ENCODE measurements at regions not wholly inside any gene's neighbourhood (a gene's known extent, or its start where the extent isn't known, plus 50 kb on each side); places are given as distances from the start of the nearest gene placed in this dataset.

- ATAC-seq: no peak
- intact Hi-C loops (cut with DNase I): no loop called here
- H3K4me3 ChIP-seq: no peak overlapping the region
These were observed 478.3 kb downstream of the PSAT1 start for GRCh38 chr9:78775211-78775610.

GRCh38 chr9:78775696-78776295, 478.9 kb downstream of the PSAT1 start:
- Histone ChIP-seq H3K4me3 (no peak overlapping the region), H3K4me1 (no peaks in the 10 kb centered on the region), H3K9me3 (no peaks in the 10 kb centered on the region), H3K27ac (no peak overlapping the region), H3K36me3 (no peaks in the 10 kb centered on the region), H3K27me3 (no peaks in the 10 kb centered on the region)
- DNase-seq: no peak
- intact Hi-C loops (cut with DNase I): no loop called here
- ATAC-seq: no peak
- TF ChIP-seq CTCF (IDR thresholded peaks at IDR 0.05): no peak

More at GRCh38 chr9:78775211-78775610, 478.3 kb downstream of the PSAT1 start:
- no peaks in the 10 kb centered on the region for H3K4me1 ChIP-seq
- no peak for TF ChIP-seq CTCF (IDR thresholded peaks at IDR 0.05)
- no peaks in the 10 kb centered on the region for H3K9me3 ChIP-seq
- no peak overlapping the region for H3K27ac ChIP-seq
- no peak for DNase-seq
- H3K27me3 ChIP-seq: no peaks in the 10 kb centered on the region
- no peaks in the 10 kb centered on the region for H3K36me3 ChIP-seq

- Histone ChIP-seq H3K36me3 (no peaks in the 10 kb centered on the region), H3K27ac (no peak overlapping the region), H3K27me3 (no peaks in the 10 kb centered on the region), H3K4me3 (no peak overlapping the region), H3K4me1 (no peaks in the 10 kb centered on the region), H3K9me3 (no peaks in the 10 kb centered on the region)
- intact Hi-C loops (cut with DNase I): no loop called here
- DNase-seq (no peak), ATAC-seq (no peak)
- TF ChIP-seq CTCF (IDR thresholded peaks at IDR 0.05): no peak
These were observed 480.8 kb downstream of the PSAT1 start for GRCh38 chr9:78777747-78778146.

GRCh38 chr9:78778318-78778717, 481.4 kb downstream of the PSAT1 start:
- Histone ChIP-seq H3K27ac (no peak overlapping the region), H3K4me3 (no peak overlapping the region), H3K4me1 (no peaks in the 10 kb centered on the region), H3K36me3 (no peaks in the 10 kb centered on the region), H3K27me3 (no peaks in the 10 kb centered on the region), H3K9me3 (no peaks in the 10 kb centered on the region)
- intact Hi-C loops (cut with DNase I): no loop called here
- TF ChIP-seq CTCF (IDR thresholded peaks at IDR 0.05): no peak
- DNase-seq (no peak), ATAC-seq (no peak)

GRCh38 chr9:78778861-78779374, 482.0 kb downstream of the PSAT1 start:
- H3K4me1 ChIP-seq: no peaks in the 10 kb centered on the region
- H3K9me3 ChIP-seq: no peaks in the 10 kb centered on the region
- H3K36me3 ChIP-seq: no peaks in the 10 kb centered on the region
- TF ChIP-seq CTCF (IDR thresholded peaks at IDR 0.05): no peak
- intact Hi-C loops (cut with DNase I): no loop called here
- H3K4me3 ChIP-seq: no peak overlapping the region
- no peak for DNase-seq
- ATAC-seq: no peak
- H3K27ac ChIP-seq: no peak overlapping the region
- H3K27me3 ChIP-seq: no peaks in the 10 kb centered on the region

- DNase-seq (no peak), ATAC-seq (no peak)
- H3K27me3 ChIP-seq: no peaks in the 10 kb centered on the region
- H3K9me3 ChIP-seq: no peaks in the 10 kb centered on the region
- TF ChIP-seq CTCF (IDR thresholded peaks at IDR 0.05): no peak
- H3K4me3 ChIP-seq: no peak overlapping the region
- no peaks in the 10 kb centered on the region for H3K36me3 ChIP-seq
- no peaks in the 10 kb centered on the region for H3K4me1 ChIP-seq
- no peak overlapping the region for H3K27ac ChIP-seq
- intact Hi-C loops (cut with DNase I): no loop called here
These were observed 484.8 kb downstream of the PSAT1 start for GRCh38 chr9:78781681-78782080.

Measured in upper lobe of right lung (tissue), 1 donor.